ENCODE measurements at regions not wholly inside any gene's neighbourhood (a gene's known extent, or its start where the extent isn't known, plus 50 kb on each side); places are given as distances from the start of the nearest gene placed in this dataset.
"Not testable (repeated sequence)": the region's sequence is repeated elsewhere in the genome, so short reads cannot be mapped to it uniquely, and the experiment has no call there.

GRCh38 chr10:84632866-84633265 is 304.5 kb downstream of the CCSER2 start:
- Mint-ChIP-seq H3K9me3 (peaks cover 8% of the 10 kb centered on the region), H3K36me3 (ENCODE audit: low read depth) (peaks cover 3% of the 10 kb centered on the region), H3K4me3 (no peak overlapping the region), H3K27me3 (ENCODE audit: low read depth, poor library complexity) (peaks cover 5% of the 10 kb centered on the region), H3K27ac (no peak overlapping the region), H3K4me1 (no peaks in the 10 kb centered on the region)
- DNase-seq = no peak
- no peak for TF ChIP-seq CTCF (IDR thresholded peaks at IDR 0.05)

GRCh38 chr10:84634636-84635035 is 306.2 kb downstream of the CCSER2 start:
- peaks cover 5% of the 10 kb centered on the region for H3K27me3 Mint-ChIP-seq (ENCODE audit: low read depth, poor library complexity)
- H3K4me3 Mint-ChIP-seq = no peak overlapping the region
- H3K27ac Mint-ChIP-seq = no peak overlapping the region
- no peak for TF ChIP-seq CTCF (IDR thresholded peaks at IDR 0.05)
- DNase-seq = no peak
- H3K9me3 Mint-ChIP-seq = peaks cover 24% of the 10 kb centered on the region
- peaks cover 3% of the 10 kb centered on the region for H3K36me3 Mint-ChIP-seq (ENCODE audit: low read depth)
- no peaks in the 10 kb centered on the region for H3K4me1 Mint-ChIP-seq

GRCh38 chr10:84650628-84651027 is 322.2 kb downstream of the CCSER2 start:
- H3K36me3 Mint-ChIP-seq (ENCODE audit: low read depth); H3K4me1 Mint-ChIP-seq; H3K27ac Mint-ChIP-seq; H3K4me3 Mint-ChIP-seq; H3K27me3 Mint-ChIP-seq (ENCODE audit: low read depth, poor library complexity); DNase-seq: not testable (repeated sequence)
- H3K9me3 Mint-ChIP-seq = peaks cover 25% of the 10 kb centered on the region

GRCh38 chr10:84654671-84655070 is 326.3 kb downstream of the CCSER2 start:
- Mint-ChIP-seq H3K27me3 (ENCODE audit: low read depth, poor library complexity) (peaks cover 3% of the 10 kb centered on the region), H3K27ac (no peak overlapping the region), H3K9me3 (no peaks in the 10 kb centered on the region), H3K4me1 (no peaks in the 10 kb centered on the region), H3K36me3 (ENCODE audit: low read depth) (no peaks in the 10 kb centered on the region), H3K4me3 (no peak overlapping the region)
- no peak for DNase-seq
- TF ChIP-seq CTCF (IDR thresholded peaks at IDR 0.05) = no peak

DNA sequence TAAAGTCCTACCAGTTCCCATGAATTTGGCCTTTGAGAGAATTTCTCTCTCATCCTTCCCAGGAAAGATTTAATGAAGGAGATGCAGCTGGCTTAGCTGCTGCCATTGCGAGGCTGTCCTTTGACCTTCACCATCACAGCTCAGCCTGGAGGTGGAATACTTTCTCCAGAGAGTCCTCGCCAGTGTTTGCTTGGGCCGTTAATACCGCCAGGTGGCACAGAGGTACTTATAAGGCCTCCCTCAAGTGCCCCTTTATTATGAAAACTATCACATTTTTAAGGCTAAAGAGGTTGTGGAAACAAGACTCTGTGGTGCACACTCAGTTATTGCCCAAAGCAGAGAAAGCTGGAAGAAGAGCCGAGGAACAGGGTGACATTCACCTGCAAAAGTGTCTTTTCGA is 330.6 kb downstream of the CCSER2 start:
- H3K36me3 Mint-ChIP-seq (ENCODE audit: low read depth) = no peaks in the 10 kb centered on the region
- no peaks in the 10 kb centered on the region for H3K9me3 Mint-ChIP-seq
- TF ChIP-seq CTCF (IDR thresholded peaks at IDR 0.05) = no peak
- H3K27ac Mint-ChIP-seq = no peak overlapping the region
- no peak overlapping the region for H3K4me3 Mint-ChIP-seq
- DNase-seq = no peak
- no peaks in the 10 kb centered on the region for H3K4me1 Mint-ChIP-seq
- H3K27me3 Mint-ChIP-seq (ENCODE audit: low read depth, poor library complexity) = peaks cover 3% of the 10 kb centered on the region

DNA sequence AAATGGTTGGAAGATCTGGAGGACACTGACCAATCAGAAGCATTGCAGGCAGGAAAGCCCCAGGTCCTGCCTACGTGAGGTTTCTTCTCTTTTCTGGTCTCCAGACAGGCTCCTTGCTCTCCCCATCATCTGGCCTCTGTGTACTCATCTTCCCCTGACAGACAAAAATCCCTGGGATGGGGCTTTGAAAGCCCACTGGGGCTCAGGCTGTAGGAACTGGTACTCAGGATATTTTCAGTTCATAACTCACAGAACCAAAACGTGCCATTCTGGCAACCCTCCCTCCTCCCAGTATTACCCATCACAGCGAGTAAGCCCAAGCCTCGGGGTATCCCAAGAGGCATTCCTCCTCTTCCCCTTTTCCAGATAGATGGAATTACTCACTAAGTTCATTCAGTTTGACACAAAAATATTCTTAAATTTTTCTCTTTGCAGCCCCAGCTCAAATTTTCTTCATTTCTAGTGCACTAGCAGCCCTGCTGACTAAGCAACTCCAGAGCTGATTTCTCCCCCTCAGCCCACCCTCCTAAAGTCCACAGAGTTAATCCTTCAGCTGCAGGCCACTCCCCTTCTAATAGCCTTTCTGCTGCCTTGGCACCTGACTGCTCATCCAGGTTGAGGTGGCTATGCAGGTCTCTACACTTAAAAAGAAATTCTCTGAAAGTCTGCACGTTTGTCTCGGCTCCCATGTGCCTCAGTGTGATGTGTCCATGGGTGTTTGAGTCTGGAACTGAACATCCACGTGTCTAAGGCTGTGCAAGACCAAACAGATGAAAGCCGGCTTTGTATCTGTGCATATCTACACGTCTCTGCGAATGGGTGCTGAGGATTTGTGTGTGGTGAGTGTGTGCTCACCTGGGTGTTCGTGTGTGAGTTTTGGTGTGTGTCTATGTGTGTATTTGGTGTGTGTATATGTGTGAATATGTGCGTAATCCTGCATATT is 331.4 kb downstream of the CCSER2 start:
- Mint-ChIP-seq H3K9me3 (no peaks in the 10 kb centered on the region), H3K36me3 (ENCODE audit: low read depth) (no peaks in the 10 kb centered on the region), H3K27me3 (ENCODE audit: low read depth, poor library complexity) (peaks cover 3% of the 10 kb centered on the region), H3K27ac (peak overlapping the region; percentile 79), H3K4me1 (no peaks in the 10 kb centered on the region), H3K4me3 (no peak overlapping the region)
- no peak for DNase-seq
- TF ChIP-seq CTCF (IDR thresholded peaks at IDR 0.05) = no peak
